ENCODE measurements at regions not wholly inside any gene's neighbourhood (a gene's known extent, or its start where the extent isn't known, plus 50 kb on each side); places are given as distances from the start of the nearest gene placed in this dataset.
"Not testable (repeated sequence)": the region's sequence is repeated elsewhere in the genome, so short reads cannot be mapped to it uniquely, and the experiment has no call there.

- TF ChIP-seq CTCF (IDR thresholded peaks at IDR 0.05) = peak in 1 of 7 experiments; percentile 16
- not testable (repeated sequence) for TF ChIP-seq POLR2A (IDR thresholded peaks at IDR 0.05)
Measured at GRCh38 chr2:107572890-107573289, 253.8 kb upstream of the RGPD4 start.
